OCI-LY1 (cell line): ENCODE measurements at regions not wholly inside any gene's neighbourhood (a gene's known extent, or its start where the extent isn't known, plus 50 kb on each side); places are given as distances from the start of the nearest gene placed in this dataset.

Source experiments
- H2AFZ ChIP-seq: fragments of 200-600 bp; sonication (generic), shearing (Covaris generic); 2 replicates; pipeline ENCODE4 v1.6.0; 2014; ENCODE audit warnings: antibody characterized with exemption, mild to moderate bottlenecking, low read length
- H3F3A ChIP-seq: fragments of 200-600 bp; sonication (generic), shearing (Covaris generic); 2 replicates; pipeline ENCODE4 v1.6.0; 2014; ENCODE audit warnings: mild to moderate bottlenecking, antibody characterized with exemption, low read length, moderate library complexity; ENCODE audit not compliant: insufficient read depth
- H3K27ac ChIP-seq: fragments of 200-600 bp; sonication (generic); 2 replicates; pipeline ENCODE4 v1.5.1; 2014; ENCODE audit warnings: low read length, mixed run types, mild to moderate bottlenecking, low read depth; ENCODE audit not compliant: poor library complexity, severe bottlenecking
- H3K27me3 ChIP-seq: fragments of 200-600 bp; sonication (generic); 2 replicates; pipeline ENCODE4 v1.6.0; 2014; ENCODE audit warnings: antibody characterized with exemption, mild to moderate bottlenecking, low read length, moderate library complexity; ENCODE audit not compliant: insufficient read depth
- H3K36me3 ChIP-seq: fragments of 200-600 bp; sonication (generic); 2 replicates; pipeline ENCODE4 v1.6.1; 2014; ENCODE audit warnings: mild to moderate bottlenecking, antibody characterized with exemption, low read length, moderate library complexity, mixed read lengths; ENCODE audit not compliant: insufficient read depth
- H3K4me1 ChIP-seq: fragments of 200-600 bp; sonication (generic); 2 replicates; pipeline ENCODE4 v1.5.1; 2014; ENCODE audit warnings: mild to moderate bottlenecking, low read length, moderate library complexity; ENCODE audit not compliant: insufficient read depth, severe bottlenecking
- H3K4me2 ChIP-seq: fragments of 200-600 bp; sonication (generic), shearing (Covaris generic); 2 replicates; pipeline ENCODE4 v1.6.1; 2014; ENCODE audit warnings: low read length
- H3K4me3 ChIP-seq: fragments of 200-600 bp; sonication (generic); 2 replicates; pipeline ENCODE4 v1.5.1; 2014; ENCODE audit warnings: low read length, low read depth, mild to moderate bottlenecking, mixed read lengths; ENCODE audit not compliant: poor library complexity, severe bottlenecking
- H3K79me2 ChIP-seq: fragments of 200-600 bp; shearing (Covaris generic); 2 replicates; pipeline ENCODE4 v1.6.1; 2016; ENCODE audit warnings: mixed run types, low read length, mixed read lengths; ENCODE audit not compliant: insufficient read depth
- H3K9ac ChIP-seq: fragments of 200-600 bp; sonication (generic), shearing (Covaris generic); 2 replicates; pipeline ENCODE4 v1.6.1; 2014; ENCODE audit warnings: mild to moderate bottlenecking, low read length, mixed read lengths
- H3K9me2 ChIP-seq: fragments of 200-600 bp; sonication (generic), shearing (Covaris generic); 2 replicates; pipeline ENCODE4 v1.6.1; 2014; ENCODE audit warnings: low read depth, mild to moderate bottlenecking, low read length, mixed read lengths
- H3K9me3 ChIP-seq: fragments of 200-600 bp; shearing (Covaris generic); 2 replicates; pipeline ENCODE4 v1.6.1; 2014; ENCODE audit warnings: low read length, mixed read lengths
- H4K20me1 ChIP-seq: fragments of 200-600 bp; sonication (generic), shearing (Covaris generic); 2 replicates; pipeline ENCODE4 v1.6.0; 2016; ENCODE audit warnings: mild to moderate bottlenecking, low read length; ENCODE audit not compliant: insufficient read depth
- CTCF ChIP-seq: fragments of 200-600 bp; sonication (generic), shearing (Covaris generic); IDR thresholded peaks from 2 replicates; pipeline ENCODE4 v1.5.1; 2017; ENCODE audit warnings: mild to moderate bottlenecking, antibody characterized with exemption, low read length, moderate library complexity, mixed read lengths
- EZH2 ChIP-seq: fragments of 200-600 bp; sonication (generic), shearing (Covaris generic); IDR thresholded peaks from 2 replicates; pipeline ENCODE4 v1.8.0; 2017; ENCODE audit warnings: borderline replicate concordance, mixed run types, mild to moderate bottlenecking, antibody characterized with exemption, low read length, moderate library complexity, mixed read lengths

- Histone ChIP-seq H3K36me3 (no peaks in the 10 kb centered on the region), H3K9me3 (no peaks in the 10 kb centered on the region), H3K4me1 (no peaks in the 10 kb centered on the region), H3K79me2 (no peaks in the 10 kb centered on the region), H3K9me2 (no peaks in the 10 kb centered on the region), H3F3A (no peaks in the 10 kb centered on the region), H3K9ac (no peak overlapping the region), H2AFZ (no peak overlapping the region), H4K20me1 (no peaks in the 10 kb centered on the region), H3K27me3 (no peaks in the 10 kb centered on the region), H3K4me3 (no peak overlapping the region), H3K27ac (no peak overlapping the region), H3K4me2 (no peak overlapping the region)
- TF ChIP-seq EZH2 (no peak), CTCF (no peak)
These were observed 100.9 kb downstream of the ANKRD7 start for GRCh38 chr7:118325450-118325808.

- Histone ChIP-seq H3K4me2 (no peak overlapping the region), H3K4me3 (no peak overlapping the region), H3K27ac (no peak overlapping the region), H3K4me1 (no peaks in the 10 kb centered on the region), H4K20me1 (no peaks in the 10 kb centered on the region), H3K36me3 (no peaks in the 10 kb centered on the region), H2AFZ (no peak overlapping the region), H3K79me2 (no peaks in the 10 kb centered on the region), H3K27me3 (no peaks in the 10 kb centered on the region), H3K9me3 (no peaks in the 10 kb centered on the region), H3F3A (no peaks in the 10 kb centered on the region), H3K9ac (no peak overlapping the region), H3K9me2 (no peaks in the 10 kb centered on the region)
- TF ChIP-seq EZH2 = no peak
- no peak for TF ChIP-seq CTCF
These were observed 102.7 kb downstream of the ANKRD7 start for GRCh38 chr7:118327174-118327573.

DNA sequence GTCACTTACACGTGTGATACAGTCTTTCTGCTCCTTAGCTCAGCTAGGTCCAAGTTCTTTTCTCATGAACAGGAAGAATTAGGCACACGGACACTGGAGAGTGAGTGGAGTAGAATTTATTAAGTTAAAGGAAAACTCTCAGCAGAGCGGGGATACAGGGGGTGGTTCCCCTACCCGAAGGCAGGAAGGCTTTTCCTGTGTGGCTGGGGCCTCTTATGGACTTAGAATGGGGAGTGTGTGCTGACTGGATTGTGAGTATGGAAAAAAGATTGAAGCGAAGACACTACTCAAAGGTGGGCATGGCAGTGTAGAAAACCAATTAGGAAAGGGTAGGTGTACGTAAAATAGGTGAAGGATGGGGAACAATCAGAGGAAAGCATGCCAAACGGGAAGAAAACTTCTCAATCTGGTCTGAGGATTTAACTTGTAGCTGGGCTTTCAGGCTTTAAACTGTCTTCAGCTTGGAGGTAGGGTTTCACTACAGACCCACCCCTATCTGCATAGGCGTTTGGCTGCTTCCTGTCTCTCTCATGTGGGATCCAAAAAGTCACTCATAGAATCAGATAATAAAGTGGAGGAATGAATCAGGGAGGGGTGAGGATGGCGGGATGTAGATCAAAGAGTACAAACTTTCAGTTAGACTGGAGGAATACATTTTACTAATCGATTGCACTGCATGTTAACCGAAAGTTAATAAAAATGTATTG is 104.2 kb downstream of the ANKRD7 start:
- Histone ChIP-seq H3K79me2 (no peaks in the 10 kb centered on the region), H3K9me2 (no peaks in the 10 kb centered on the region), H3K27ac (no peak overlapping the region), H2AFZ (no peak overlapping the region), H3K9me3 (no peaks in the 10 kb centered on the region), H4K20me1 (no peaks in the 10 kb centered on the region), H3K9ac (no peak overlapping the region), H3K4me2 (no peak overlapping the region), H3K4me3 (no peak overlapping the region), H3F3A (no peaks in the 10 kb centered on the region), H3K4me1 (no peaks in the 10 kb centered on the region), H3K36me3 (no peaks in the 10 kb centered on the region), H3K27me3 (no peaks in the 10 kb centered on the region)
- TF ChIP-seq EZH2 = no peak
- TF ChIP-seq CTCF = no peak
